Left kidney (tissue), 1 donor: ENCODE measurements at regions not wholly inside any gene's neighbourhood (a gene's known extent, or its start where the extent isn't known, plus 50 kb on each side); places are given as distances from the start of the nearest gene placed in this dataset.
A peak's percentile ranks its signal among the peaks of the same experiment; 100 is the strongest.
"Not testable (repeated sequence)": the region's sequence is repeated elsewhere in the genome, so short reads cannot be mapped to it uniquely, and the experiment has no call there.

Experiments
- DNase-seq: peaks from one replicate; pipeline ENCODE4 v3.0.0-alpha.2; 2013

DNA sequence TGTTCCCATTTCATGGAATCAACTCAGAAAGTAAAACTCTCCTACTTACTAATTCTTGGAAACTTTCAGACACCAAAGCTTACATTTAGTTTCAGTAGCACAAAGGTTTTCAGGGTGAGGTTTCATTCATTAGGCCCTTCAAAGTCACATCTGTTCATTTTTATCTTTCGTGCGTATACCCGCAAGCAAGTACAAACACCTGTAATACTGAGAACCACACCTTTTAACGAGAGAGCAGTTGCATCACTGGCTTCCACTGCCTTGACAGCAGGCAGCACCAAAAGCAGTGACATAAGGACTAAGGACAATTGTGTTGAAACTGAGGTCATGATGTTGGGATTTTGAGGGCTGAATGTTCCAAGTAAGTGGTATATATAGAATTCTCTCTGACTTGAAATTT lies 60.5 kb downstream of the GOLGA6L22 start:
- DNase-seq, result not testable (repeated sequence)

DNA sequence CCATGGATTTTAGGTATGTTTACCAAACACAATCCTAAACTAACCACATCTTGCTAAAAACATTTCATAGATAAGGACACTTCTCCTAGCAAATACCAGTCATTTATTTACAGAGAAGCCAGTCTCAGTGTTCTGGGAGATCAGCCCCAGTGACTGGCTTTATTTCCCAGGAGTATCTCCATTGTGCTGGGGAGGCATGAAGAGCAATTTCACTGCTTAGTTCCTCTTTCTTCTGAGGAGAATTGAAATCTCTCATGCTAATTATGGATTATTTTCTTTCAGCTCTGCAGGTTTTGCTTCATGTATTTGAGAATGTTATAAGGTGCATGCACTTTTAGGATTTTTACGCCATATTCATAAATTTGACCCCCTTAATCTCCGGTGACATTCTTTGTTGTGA lies 67.8 kb downstream of the GOLGA6L22 start:
- DNase-seq, result not testable (repeated sequence)

DNA sequence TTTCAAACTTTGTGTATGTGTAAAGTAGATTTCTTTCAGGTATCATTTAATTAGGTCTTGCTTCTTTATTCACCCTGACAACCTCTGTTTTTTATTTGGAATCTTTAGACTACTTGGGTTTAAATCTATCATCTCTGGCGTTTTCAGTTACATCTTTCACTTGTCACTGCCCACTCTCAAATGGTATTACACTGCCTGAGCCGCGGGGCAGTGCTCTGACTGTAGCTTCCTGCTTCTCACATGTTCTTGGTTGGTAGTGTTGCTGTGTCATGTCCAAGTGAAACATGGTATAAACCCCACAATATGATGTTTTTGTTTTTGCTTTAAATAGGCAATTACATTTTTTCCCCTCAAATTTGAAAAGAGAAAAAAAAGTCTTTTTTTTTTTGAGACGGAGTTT lies 68.3 kb downstream of the GOLGA6L22 start:
- not testable (repeated sequence) for DNase-seq

DNA sequence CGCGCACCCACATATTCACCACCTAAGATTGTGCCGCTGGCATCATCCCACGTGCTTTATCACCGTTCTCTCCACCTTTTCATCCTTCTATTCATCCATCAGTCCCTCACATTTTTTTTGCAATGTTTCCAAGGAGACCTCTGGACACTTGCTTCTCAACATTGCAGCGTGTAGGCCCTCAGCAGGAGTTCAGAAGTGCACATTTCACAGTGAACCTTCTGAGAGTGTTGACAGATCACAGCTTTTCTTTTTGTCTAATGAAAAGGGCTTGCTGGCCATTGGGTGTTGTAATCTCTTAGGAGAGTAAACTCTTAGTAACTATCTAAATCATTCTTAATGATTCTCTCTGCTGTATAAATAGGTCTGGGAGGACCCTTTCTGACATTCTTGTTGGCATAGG lies 70.5 kb downstream of the GOLGA6L22 start:
- DNase-seq, result not testable (repeated sequence)

- not testable (repeated sequence) for DNase-seq
These were observed 101.0 kb downstream of the GOLGA6L22 start for GRCh38 chr15:22559701-22560100.

- not testable (repeated sequence) for DNase-seq
These were observed 103.0 kb downstream of the GOLGA6L22 start for GRCh38 chr15:22561716-22562115.

GRCh38 chr15:22566510-22566909 lies 107.8 kb downstream of the GOLGA6L22 start:
- not testable (repeated sequence) for DNase-seq

DNA sequence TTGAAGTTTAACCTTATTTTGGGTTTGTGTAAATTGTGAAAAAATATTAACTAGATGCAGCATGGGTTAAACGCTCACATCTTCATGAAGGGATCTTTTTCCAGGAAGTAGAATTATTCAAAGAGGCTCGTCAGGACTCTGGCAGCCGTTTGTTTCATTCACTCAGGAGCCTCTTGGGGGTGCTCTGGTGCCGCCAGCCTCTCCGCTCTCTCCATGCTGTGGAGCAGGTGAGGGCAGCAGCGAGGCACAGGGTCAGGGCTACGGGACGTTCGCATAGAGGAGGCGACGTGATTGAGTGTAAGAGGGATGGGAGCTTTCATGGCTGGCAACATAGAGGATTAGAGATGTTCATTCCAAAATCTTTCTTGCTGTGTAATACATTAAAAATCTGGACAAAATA lies 110.8 kb downstream of the GOLGA6L22 start:
- not testable (repeated sequence) for DNase-seq

- not testable (repeated sequence) for DNase-seq
These were observed 113.5 kb downstream of the GOLGA6L22 start for GRCh38 chr15:22572152-22572735.

GRCh38 chr15:22572792-22573191 lies 114.1 kb downstream of the GOLGA6L22 start:
- not testable (repeated sequence) for DNase-seq

GRCh38 chr15:22577828-22578227 lies 119.1 kb downstream of the GOLGA6L22 start:
- DNase-seq, result not testable (repeated sequence)

GRCh38 chr15:22579213-22579612 lies 120.5 kb downstream of the GOLGA6L22 start:
- not testable (repeated sequence) for DNase-seq

- not testable (repeated sequence) for DNase-seq
These were observed 128.7 kb downstream of the GOLGA6L22 start for GRCh38 chr15:22587391-22587790.

- DNase-seq, result not testable (repeated sequence)
These were observed 139.8 kb downstream of the GOLGA6L22 start for GRCh38 chr15:22598552-22598951.

GRCh38 chr15:22599526-22600320 lies 141.0 kb downstream of the GOLGA6L22 start:
- DNase-seq, result not testable (repeated sequence)

GRCh38 chr15:22616976-22617375 lies 158.3 kb downstream of the GOLGA6L22 start:
- not testable (repeated sequence) for DNase-seq

- not testable (repeated sequence) for DNase-seq
These were observed 154.7 kb upstream of the NIPA1 start for GRCh38 chr15:22631789-22632188.

GRCh38 chr15:22639983-22640382 lies 146.5 kb upstream of the NIPA1 start:
- DNase-seq, result not testable (repeated sequence)

GRCh38 chr15:22649458-22649857 lies 137.0 kb upstream of the NIPA1 start:
- DNase-seq, result not testable (repeated sequence)

GRCh38 chr15:22651179-22651578 lies 135.3 kb upstream of the NIPA1 start:
- DNase-seq, result not testable (repeated sequence)

DNA sequence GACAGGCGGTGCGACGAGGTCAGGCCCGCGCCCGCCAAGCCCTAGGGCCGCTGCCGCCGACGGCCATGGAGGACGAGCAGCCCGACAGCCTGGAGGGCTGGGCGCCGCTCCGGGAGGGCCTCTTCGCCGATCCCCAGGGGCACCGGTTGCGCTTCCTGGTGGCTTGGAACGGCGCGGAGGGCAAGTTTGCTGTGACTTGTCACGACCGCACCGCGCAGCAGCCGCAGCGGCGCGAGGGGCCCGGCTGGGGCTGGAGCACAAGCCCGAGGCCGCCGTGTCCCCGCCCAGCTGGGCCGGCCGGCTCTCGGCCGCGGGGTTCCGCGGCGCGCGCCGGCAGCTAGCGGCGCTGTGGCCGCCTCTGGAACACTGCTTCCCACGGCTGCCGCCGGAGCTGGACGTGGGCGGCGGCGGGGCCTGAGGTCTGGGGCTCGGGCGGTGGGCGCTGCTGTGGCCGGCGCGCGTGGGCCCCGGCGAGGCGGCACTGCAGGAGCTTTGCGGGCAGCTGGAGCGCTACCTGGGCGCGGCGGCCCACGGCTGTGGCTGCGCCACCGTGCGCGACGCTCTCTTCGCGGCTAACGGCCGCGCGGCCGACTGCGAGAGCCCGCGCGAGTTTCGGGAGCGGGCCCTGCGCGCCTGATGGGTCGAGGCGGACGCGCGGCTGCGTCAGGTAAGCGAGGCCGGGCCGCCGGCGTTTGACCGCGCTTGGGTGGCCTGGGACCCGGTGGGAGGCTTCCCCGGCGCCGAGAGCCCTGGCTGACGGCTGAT lies 122.0 kb upstream of the NIPA1 start:
- peak; percentile 12 for DNase-seq

DNA sequence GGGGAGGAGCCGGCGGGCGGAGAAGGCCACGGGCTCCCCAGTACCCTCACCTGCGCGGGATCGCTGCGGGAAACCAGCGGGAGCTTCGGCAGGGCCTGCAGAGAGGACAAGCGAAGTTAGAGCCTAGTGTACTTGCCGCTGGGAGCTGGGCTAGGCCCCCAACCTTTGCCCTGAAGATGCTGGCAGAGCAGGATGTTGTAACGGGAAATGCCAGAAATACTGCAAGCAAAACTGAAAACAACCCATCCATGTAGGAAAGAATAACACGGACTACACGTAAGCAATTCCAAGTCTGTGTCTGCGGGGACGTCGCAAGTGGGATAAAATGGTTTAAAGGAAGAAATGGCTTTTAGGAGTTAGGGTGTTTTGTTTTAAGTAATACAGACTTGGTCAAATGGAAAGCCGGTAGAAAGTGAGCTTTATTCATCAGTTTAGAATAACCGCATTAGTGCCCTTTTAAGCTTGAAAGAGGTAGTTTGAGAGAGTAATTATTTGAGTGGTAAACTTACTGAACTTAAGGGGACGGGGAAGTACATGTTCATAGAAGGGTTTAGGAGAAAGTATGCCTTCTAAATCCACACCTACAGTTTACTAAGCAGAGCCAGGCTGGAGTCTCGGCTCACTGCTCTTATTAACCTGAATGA lies 121.3 kb upstream of the NIPA1 start:
- peak; percentile 19 for DNase-seq
